ENCODE measurements at regions not wholly inside any gene's neighbourhood (a gene's known extent, or its start where the extent isn't known, plus 50 kb on each side); places are given as distances from the start of the nearest gene placed in this dataset.
"Not testable (repeated sequence)": the region's sequence is repeated elsewhere in the genome, so short reads cannot be mapped to it uniquely, and the experiment has no call there.

DNA sequence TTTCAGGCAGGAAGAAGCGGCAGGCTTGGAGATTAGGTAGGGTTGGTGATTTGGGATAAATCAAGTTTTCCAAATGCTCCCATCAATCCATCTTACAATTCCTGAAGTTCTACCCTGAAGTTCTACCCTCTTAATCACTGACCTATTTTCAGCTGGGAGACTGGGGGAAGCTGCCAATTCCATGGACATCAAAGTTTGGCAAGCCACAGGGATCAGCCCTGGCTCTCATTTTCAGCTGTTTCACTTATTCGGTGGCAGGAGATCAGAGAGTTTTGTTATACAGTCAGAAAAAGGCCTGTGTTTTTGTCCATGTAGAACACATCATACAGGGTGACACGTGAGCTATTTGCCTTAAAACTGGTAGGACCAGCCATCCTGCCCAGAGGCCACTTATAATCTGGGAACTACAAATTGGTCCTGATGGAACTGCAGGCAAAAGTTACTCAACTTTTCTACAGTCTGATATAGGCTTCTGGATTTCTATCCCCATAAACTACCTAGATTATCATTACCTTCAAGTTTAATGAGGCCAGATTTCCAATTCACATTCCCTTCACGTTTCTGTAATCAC, 112.9 kb upstream of the ZNF746 start:
- Histone ChIP-seq H3K4me1 (ENCODE audit: control insufficient read depth in 1 of 2, insufficient read depth in 2 of 2, low read length in 2 of 2) (no peaks in the 10 kb centered on the region), H3K27ac (ENCODE audit: low read depth, low read length) (no peak overlapping the region), H3K4me3 (ENCODE audit: low read depth in 1 of 2, low read length in 2 of 2) (no peak overlapping the region), H3K9ac (ENCODE audit: low read depth in 1 of 2, low read length in 2 of 2) (no peak overlapping the region), H3K36me3 (ENCODE audit: control insufficient read depth in 1 of 2, insufficient read depth in 2 of 2, low read length in 2 of 2) (peaks cover 26 to 76% of the 10 kb centered on the region in 2 donors), H3K9me3 (ENCODE audit: control insufficient read depth in 1 of 2, low read length in 2 of 2) (no peaks in the 10 kb centered on the region), H3K27me3 (ENCODE audit: control insufficient read depth in 1 of 2, insufficient read depth in 2 of 2, low read length in 2 of 2) (no peaks in the 10 kb centered on the region)

DNA sequence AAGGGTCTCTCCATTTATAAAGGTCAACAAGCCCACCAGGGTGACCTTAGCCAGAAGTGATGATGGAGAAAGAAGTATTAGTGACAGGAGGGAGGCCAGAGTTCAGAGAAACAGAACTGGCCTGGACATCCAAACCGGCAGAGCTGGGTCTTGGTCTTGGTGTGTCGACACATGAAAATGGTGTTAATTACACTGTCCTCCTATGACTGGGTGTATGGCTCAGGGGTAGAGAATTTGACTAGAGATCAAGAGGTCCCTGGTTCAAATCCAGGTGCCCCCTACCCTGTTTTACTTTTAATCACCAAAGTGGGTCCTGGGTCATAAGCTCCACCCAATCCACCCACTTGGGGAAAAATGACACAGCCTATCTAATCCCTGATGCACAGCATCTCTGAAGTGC, 110.6 kb upstream of the ZNF746 start:
- Histone ChIP-seq H3K27ac (ENCODE audit: low read depth, low read length) (no peak overlapping the region), H3K27me3 (ENCODE audit: control insufficient read depth in 1 of 2, insufficient read depth in 2 of 2, low read length in 2 of 2) (no peaks in the 10 kb centered on the region), H3K4me1 (ENCODE audit: control insufficient read depth in 1 of 2, insufficient read depth in 2 of 2, low read length in 2 of 2) (no peaks in the 10 kb centered on the region), H3K9me3 (ENCODE audit: control insufficient read depth in 1 of 2, low read length in 2 of 2) (no peaks in the 10 kb centered on the region), H3K4me3 (ENCODE audit: low read depth in 1 of 2, low read length in 2 of 2) (no peak overlapping the region), H3K9ac (ENCODE audit: low read depth in 1 of 2, low read length in 2 of 2) (no peak overlapping the region), H3K36me3 (ENCODE audit: control insufficient read depth in 1 of 2, insufficient read depth in 2 of 2, low read length in 2 of 2) (peaks cover 19 to 56% of the 10 kb centered on the region in 2 donors)

DNA sequence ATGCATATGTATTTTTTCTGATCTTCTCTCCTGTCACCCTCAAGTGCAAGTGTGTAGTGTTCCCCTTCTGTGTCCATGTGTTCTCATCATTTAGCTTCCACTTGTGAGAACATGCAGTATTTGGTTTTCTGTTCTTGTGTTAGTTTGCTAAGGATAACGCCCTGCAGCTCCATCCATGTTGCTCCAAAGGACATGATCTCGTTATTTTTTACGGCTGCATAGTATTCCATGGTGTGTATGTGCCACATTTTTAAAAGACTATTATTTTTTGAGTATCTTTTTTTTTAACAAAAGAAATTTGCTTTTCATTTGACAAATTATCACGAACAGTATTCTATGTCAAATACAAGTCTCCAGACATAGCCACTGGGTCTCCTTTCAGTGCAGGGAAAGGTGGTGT, 110.1 kb upstream of the ZNF746 start:
- Histone ChIP-seq H3K27ac (ENCODE audit: low read depth, low read length) (no peak overlapping the region), H3K36me3 (ENCODE audit: control insufficient read depth in 1 of 2, insufficient read depth in 2 of 2, low read length in 2 of 2) (peaks cover 14 to 51% of the 10 kb centered on the region in 2 donors), H3K9me3 (ENCODE audit: control insufficient read depth in 1 of 2, low read length in 2 of 2) (no peaks in the 10 kb centered on the region), H3K9ac (ENCODE audit: low read depth in 1 of 2, low read length in 2 of 2) (no peak overlapping the region), H3K4me3 (ENCODE audit: low read depth in 1 of 2, low read length in 2 of 2) (no peak overlapping the region), H3K4me1 (ENCODE audit: control insufficient read depth in 1 of 2, insufficient read depth in 2 of 2, low read length in 2 of 2) (no peaks in the 10 kb centered on the region), H3K27me3 (ENCODE audit: control insufficient read depth in 1 of 2, insufficient read depth in 2 of 2, low read length in 2 of 2) (no peaks in the 10 kb centered on the region)

DNA sequence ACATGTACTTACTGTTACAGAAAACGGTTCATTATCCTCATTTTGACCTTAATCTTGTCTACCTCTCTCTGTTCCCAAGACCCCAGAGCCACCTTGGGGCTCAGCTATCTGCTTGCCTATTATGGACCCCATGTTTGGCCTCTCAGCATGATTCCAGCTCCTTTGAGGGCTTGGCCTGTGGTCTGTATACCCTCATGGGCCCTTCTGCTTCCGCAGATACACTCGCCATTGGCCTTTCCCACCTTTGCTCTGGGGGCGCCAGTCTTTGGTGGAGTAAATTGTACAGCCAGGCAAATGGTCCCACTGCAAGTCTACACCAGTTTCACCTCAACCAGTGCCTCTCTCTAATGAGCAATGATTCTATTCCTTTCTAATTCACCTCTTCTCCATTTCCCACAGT, 109.2 kb upstream of the ZNF746 start:
- no peak overlapping the region for H3K9ac ChIP-seq (ENCODE audit: low read depth in 1 of 2, low read length in 2 of 2)
- no peaks in the 10 kb centered on the region for H3K9me3 ChIP-seq (ENCODE audit: control insufficient read depth in 1 of 2, low read length in 2 of 2)
- no peak overlapping the region for H3K27ac ChIP-seq (ENCODE audit: low read depth, low read length)
- no peaks in the 10 kb centered on the region for H3K27me3 ChIP-seq (ENCODE audit: control insufficient read depth in 1 of 2, insufficient read depth in 2 of 2, low read length in 2 of 2)
- no peaks in the 10 kb centered on the region for H3K4me1 ChIP-seq (ENCODE audit: control insufficient read depth in 1 of 2, insufficient read depth in 2 of 2, low read length in 2 of 2)
- H3K4me3 ChIP-seq (ENCODE audit: low read depth in 1 of 2, low read length in 2 of 2) = no peak overlapping the region
- peaks cover 11 to 50% of the 10 kb centered on the region in 2 donors for H3K36me3 ChIP-seq (ENCODE audit: control insufficient read depth in 1 of 2, insufficient read depth in 2 of 2, low read length in 2 of 2)

DNA sequence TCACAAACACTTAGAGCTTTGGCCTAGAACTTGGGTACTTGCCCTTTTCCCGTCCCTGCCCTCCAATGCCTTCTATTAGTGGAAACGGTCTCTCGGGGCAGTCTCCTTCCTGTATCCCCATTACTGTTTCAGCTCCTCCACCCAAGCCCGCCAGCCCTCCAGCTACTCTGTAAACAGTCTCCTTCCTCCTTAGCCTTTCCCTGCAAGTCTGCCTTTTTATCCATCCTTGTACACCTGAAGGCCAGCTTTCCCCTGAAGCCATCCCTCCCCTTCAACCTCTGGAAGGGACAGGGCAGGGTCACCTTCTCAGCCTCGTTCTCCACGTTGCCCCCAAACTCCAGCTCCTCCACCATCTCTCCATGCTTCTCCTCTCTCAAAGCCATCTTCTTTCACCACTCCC, 108.1 kb upstream of the ZNF746 start:
- no peak overlapping the region for H3K27ac ChIP-seq (ENCODE audit: low read depth, low read length)
- H3K36me3 ChIP-seq (ENCODE audit: control insufficient read depth in 1 of 2, insufficient read depth in 2 of 2, low read length in 2 of 2) = peaks cover 8 to 39% of the 10 kb centered on the region in 2 donors
- no peak overlapping the region for H3K4me3 ChIP-seq (ENCODE audit: low read depth in 1 of 2, low read length in 2 of 2)
- no peaks in the 10 kb centered on the region for H3K9me3 ChIP-seq (ENCODE audit: control insufficient read depth in 1 of 2, low read length in 2 of 2)
- no peaks in the 10 kb centered on the region for H3K4me1 ChIP-seq (ENCODE audit: control insufficient read depth in 1 of 2, insufficient read depth in 2 of 2, low read length in 2 of 2)
- no peaks in the 10 kb centered on the region for H3K27me3 ChIP-seq (ENCODE audit: control insufficient read depth in 1 of 2, insufficient read depth in 2 of 2, low read length in 2 of 2)
- H3K9ac ChIP-seq (ENCODE audit: low read depth in 1 of 2, low read length in 2 of 2) = no peak overlapping the region

DNA sequence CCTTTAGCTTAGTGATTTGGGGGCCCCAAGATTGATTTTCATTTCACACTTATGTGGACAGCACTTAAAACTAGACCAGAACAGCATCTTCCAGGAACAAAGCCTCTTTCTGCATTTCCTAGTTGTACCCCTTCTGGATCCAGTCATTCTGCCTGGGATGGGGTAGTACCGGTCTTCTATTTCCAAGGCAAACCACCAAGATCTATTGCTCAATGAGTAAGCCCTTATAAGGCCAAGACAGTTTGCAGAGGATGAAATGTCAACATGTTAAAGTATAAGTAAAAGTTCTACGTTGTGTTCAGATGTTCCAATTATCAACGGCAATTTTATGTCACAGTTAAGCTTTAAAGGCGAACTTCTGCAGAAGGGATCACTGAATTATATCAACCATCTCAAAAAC, 106.9 kb upstream of the ZNF746 start:
- no peaks in the 10 kb centered on the region for H3K4me1 ChIP-seq (ENCODE audit: control insufficient read depth in 1 of 2, insufficient read depth in 2 of 2, low read length in 2 of 2)
- no peak overlapping the region for H3K27ac ChIP-seq (ENCODE audit: low read depth, low read length)
- H3K36me3 ChIP-seq (ENCODE audit: control insufficient read depth in 1 of 2, insufficient read depth in 2 of 2, low read length in 2 of 2) = peaks cover 8 to 36% of the 10 kb centered on the region in 2 donors
- H3K4me3 ChIP-seq (ENCODE audit: low read depth in 1 of 2, low read length in 2 of 2) = no peak overlapping the region
- no peak overlapping the region for H3K9ac ChIP-seq (ENCODE audit: low read depth in 1 of 2, low read length in 2 of 2)
- no peaks in the 10 kb centered on the region for H3K9me3 ChIP-seq (ENCODE audit: control insufficient read depth in 1 of 2, low read length in 2 of 2)
- no peaks in the 10 kb centered on the region for H3K27me3 ChIP-seq (ENCODE audit: control insufficient read depth in 1 of 2, insufficient read depth in 2 of 2, low read length in 2 of 2)

DNA sequence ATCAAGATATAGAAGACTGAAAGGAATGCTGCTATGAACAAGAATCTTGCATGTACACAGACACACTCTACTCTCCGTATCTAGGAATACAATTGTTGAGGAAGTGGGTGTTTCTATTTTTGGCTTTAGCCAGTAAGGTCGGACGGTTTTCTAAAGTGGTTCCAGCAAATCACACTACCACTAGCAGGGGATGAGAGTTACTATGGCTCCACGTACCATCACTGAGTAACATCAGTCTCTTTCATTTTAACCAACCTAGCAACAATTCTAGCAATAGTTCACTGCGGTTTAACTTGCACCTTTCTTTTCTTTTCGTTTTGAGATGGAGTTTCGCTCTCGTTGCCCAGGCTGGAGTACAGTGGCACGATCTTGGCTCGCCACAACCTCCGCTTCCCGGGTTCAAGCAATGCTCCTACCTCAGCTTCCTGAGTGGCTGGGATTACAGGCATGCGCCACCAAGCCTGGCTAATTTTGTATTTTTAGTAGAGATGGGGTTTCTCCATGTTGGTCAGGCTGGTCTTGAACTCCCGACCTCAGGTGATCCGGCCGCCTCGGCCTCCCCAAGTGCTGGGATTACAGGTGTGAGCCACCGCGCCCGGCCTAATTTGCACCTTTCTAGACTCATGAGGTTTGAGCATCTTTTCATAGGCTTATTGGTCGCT, 103.2 kb upstream of the ZNF746 start:
- H3K9ac ChIP-seq (ENCODE audit: low read depth in 1 of 2, low read length in 2 of 2); H3K9me3 ChIP-seq (ENCODE audit: control insufficient read depth in 1 of 2, low read length in 2 of 2); H3K4me1 ChIP-seq (ENCODE audit: control insufficient read depth in 1 of 2, insufficient read depth in 2 of 2, low read length in 2 of 2); H3K27me3 ChIP-seq (ENCODE audit: control insufficient read depth in 1 of 2, insufficient read depth in 2 of 2, low read length in 2 of 2); H3K4me3 ChIP-seq (ENCODE audit: low read depth in 1 of 2, low read length in 2 of 2); H3K27ac ChIP-seq (ENCODE audit: low read depth, low read length): not testable (repeated sequence)
- H3K36me3 ChIP-seq (ENCODE audit: control insufficient read depth in 1 of 2, insufficient read depth in 2 of 2, low read length in 2 of 2) = peaks cover 11 to 28% of the 10 kb centered on the region in 2 donors

DNA sequence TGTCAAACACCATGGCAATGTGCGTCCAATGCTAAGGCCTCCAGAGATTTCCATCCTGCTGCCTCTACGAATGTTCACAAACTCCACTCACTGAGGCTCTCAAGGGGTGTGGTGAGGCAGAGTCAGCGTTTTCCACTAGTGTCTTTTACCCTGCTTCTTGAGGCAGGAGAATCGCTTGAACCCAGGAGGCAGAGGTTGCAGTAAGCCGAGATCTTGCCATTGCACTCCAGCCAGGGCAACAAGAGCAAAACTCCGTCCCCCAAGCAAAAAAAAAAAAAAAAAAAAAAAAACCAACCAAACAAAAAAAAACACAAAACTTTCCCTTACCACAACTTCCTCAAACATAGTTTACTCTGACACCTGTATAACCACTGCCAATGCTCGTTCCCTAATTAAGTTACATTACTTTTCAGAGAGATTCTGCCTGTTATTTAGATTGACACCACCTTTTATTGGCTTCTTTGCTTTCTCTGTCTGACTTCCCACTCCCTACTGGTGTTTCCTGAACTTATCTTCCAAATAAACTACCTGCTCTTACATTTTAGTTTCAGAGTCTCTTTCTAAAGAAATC, 102.1 kb upstream of the ZNF746 start:
- Histone ChIP-seq H3K27me3 (ENCODE audit: control insufficient read depth in 1 of 2, insufficient read depth in 2 of 2, low read length in 2 of 2) (no peaks in the 10 kb centered on the region), H3K27ac (ENCODE audit: low read depth, low read length) (no peak overlapping the region), H3K4me1 (ENCODE audit: control insufficient read depth in 1 of 2, insufficient read depth in 2 of 2, low read length in 2 of 2) (no peaks in the 10 kb centered on the region), H3K4me3 (ENCODE audit: low read depth in 1 of 2, low read length in 2 of 2) (no peak overlapping the region), H3K9me3 (ENCODE audit: control insufficient read depth in 1 of 2, low read length in 2 of 2) (no peaks in the 10 kb centered on the region), H3K9ac (ENCODE audit: low read depth in 1 of 2, low read length in 2 of 2) (no peak overlapping the region), H3K36me3 (ENCODE audit: control insufficient read depth in 1 of 2, insufficient read depth in 2 of 2, low read length in 2 of 2) (peaks cover 13 to 31% of the 10 kb centered on the region in 2 donors)

DNA sequence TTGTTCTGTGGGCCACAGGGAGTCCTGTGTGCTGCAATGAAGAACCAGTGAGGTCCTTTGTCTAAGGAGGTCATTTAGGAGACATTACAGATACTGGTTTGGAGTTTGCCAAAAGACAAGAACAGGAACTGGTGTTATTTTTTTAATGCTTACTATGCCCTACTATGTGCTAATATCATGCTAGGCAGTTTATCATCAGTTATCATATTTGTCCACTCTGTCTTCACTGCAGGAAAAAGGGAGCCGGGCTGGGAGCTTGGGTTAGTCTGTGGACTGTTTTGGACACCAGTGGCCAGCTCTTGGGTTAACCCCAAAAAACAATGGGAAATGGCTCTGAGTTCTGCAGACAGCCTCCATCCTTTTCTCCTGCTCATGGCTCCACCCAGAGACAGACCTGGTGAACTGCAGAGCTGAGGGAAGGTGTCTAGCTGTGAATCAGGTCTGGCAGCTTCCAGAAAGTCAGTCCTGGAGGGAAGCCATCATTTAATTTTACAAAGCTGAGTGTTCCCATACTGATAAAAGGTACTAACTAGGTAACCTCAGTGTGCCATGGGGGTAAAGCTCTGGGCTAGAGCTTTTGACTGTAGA, 101.2 kb upstream of the ZNF746 start:
- H3K36me3 ChIP-seq (ENCODE audit: control insufficient read depth in 1 of 2, insufficient read depth in 2 of 2, low read length in 2 of 2) = peaks cover 13 to 32% of the 10 kb centered on the region in 2 donors
- H3K4me1 ChIP-seq (ENCODE audit: control insufficient read depth in 1 of 2, insufficient read depth in 2 of 2, low read length in 2 of 2) = no peaks in the 10 kb centered on the region
- H3K9ac ChIP-seq (ENCODE audit: low read depth in 1 of 2, low read length in 2 of 2) = no peak overlapping the region
- no peak overlapping the region for H3K27ac ChIP-seq (ENCODE audit: low read depth, low read length)
- no peaks in the 10 kb centered on the region for H3K9me3 ChIP-seq (ENCODE audit: control insufficient read depth in 1 of 2, low read length in 2 of 2)
- H3K4me3 ChIP-seq (ENCODE audit: low read depth in 1 of 2, low read length in 2 of 2) = no peak overlapping the region
- H3K27me3 ChIP-seq (ENCODE audit: control insufficient read depth in 1 of 2, insufficient read depth in 2 of 2, low read length in 2 of 2) = no peaks in the 10 kb centered on the region

DNA sequence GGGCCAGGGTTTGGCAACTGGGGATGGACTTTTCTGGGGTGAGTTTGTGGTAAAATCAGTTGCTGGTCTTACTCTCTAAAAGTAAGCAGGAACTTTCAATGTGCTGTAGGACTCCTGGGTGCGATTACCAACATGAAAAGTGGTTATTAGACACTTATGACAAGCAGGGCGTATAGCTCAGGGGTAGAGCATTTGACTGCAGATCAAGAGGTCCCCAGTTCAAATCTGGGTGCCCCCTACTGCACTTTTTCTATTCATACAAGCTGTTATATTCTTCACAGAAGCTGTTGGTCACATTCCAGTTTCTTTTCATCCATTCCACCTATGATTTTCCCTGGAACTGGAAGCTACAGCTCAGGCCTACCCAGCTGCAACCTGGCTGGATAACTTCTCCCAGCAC, 100.2 kb upstream of the ZNF746 start:
- H3K36me3 ChIP-seq (ENCODE audit: control insufficient read depth in 1 of 2, insufficient read depth in 2 of 2, low read length in 2 of 2) = peaks cover 13 to 38% of the 10 kb centered on the region in 2 donors
- H3K9ac ChIP-seq (ENCODE audit: low read depth in 1 of 2, low read length in 2 of 2); H3K27ac ChIP-seq (ENCODE audit: low read depth, low read length); H3K9me3 ChIP-seq (ENCODE audit: control insufficient read depth in 1 of 2, low read length in 2 of 2); H3K4me3 ChIP-seq (ENCODE audit: low read depth in 1 of 2, low read length in 2 of 2); H3K4me1 ChIP-seq (ENCODE audit: control insufficient read depth in 1 of 2, insufficient read depth in 2 of 2, low read length in 2 of 2); H3K27me3 ChIP-seq (ENCODE audit: control insufficient read depth in 1 of 2, insufficient read depth in 2 of 2, low read length in 2 of 2): not testable (repeated sequence)
